Fibroblast of lung (primary cell): ENCODE measurements at regions not wholly inside any gene's neighbourhood (a gene's known extent, or its start where the extent isn't known, plus 50 kb on each side); places are given as distances from the start of the nearest gene placed in this dataset.

ENCODE experiments used
- DNase-seq, 2 donors: peaks; one replicate each; pipeline versions ENCODE4 v3.0.0 to v3.0.0-alpha.2; 2010; ENCODE audit warnings: low read depth in 2 of 2
- H2AFZ ChIP-seq: 2 replicates; pipeline ENCODE4 v1.5.1; 2012; ENCODE audit warnings: low read length, control low read depth, inconsistent platforms
- H3K27ac ChIP-seq: 2 replicates; pipeline ENCODE4 v1.5.1; 2011; ENCODE audit warnings: low read length, control low read depth; ENCODE audit not compliant: insufficient read depth
- H3K27me3 ChIP-seq: 2 replicates; pipeline ENCODE4 v1.5.1; 2011; ENCODE audit warnings: mild to moderate bottlenecking, low read length; ENCODE audit not compliant: control insufficient read depth, insufficient read depth
- H3K36me3 ChIP-seq: 2 replicates; pipeline ENCODE4 v1.5.1; 2011; ENCODE audit warnings: low read length; ENCODE audit not compliant: control insufficient read depth, insufficient read depth
- H3K4me1 ChIP-seq: 2 replicates; pipeline ENCODE4 v1.5.1; 2011; ENCODE audit warnings: low read length; ENCODE audit not compliant: control insufficient read depth, insufficient read depth; ENCODE audit errors: extremely low read depth
- H3K4me2 ChIP-seq: 2 replicates; pipeline ENCODE4 v1.5.1; 2011; ENCODE audit warnings: low read length, control low read depth; ENCODE audit not compliant: insufficient read depth; ENCODE audit errors: extremely low read depth
- H3K4me3 ChIP-seq, 4 experiments: fragments of 200-600 bp in 1 of 4; sonication (generic) in 1 of 4; replicated peaks in 1 of 4; 2 replicates each; pipeline ENCODE4 v1.5.1; 2011 to 2016; ENCODE audit warnings: low read length in 4 of 4, low read depth in 3 of 4, mild to moderate bottlenecking in 3 of 4, control low read depth in 2 of 4, inconsistent platforms in 1 of 4, mixed read lengths in 1 of 4; ENCODE audit not compliant: insufficient read depth in 1 of 4; ENCODE audit errors: control extremely low read depth in 1 of 4
- H3K79me2 ChIP-seq: 2 replicates; pipeline ENCODE4 v1.5.1; 2012; ENCODE audit warnings: mild to moderate bottlenecking, low read length, inconsistent platforms; ENCODE audit not compliant: control insufficient read depth, insufficient read depth
- H3K9ac ChIP-seq: 2 replicates; pipeline ENCODE4 v1.5.1; 2011; ENCODE audit warnings: mild to moderate bottlenecking, low read length, control low read depth; ENCODE audit not compliant: insufficient read depth
- H3K9me3 ChIP-seq: 2 replicates; pipeline ENCODE4 v1.5.1; 2012; ENCODE audit warnings: low read depth, low read length; ENCODE audit not compliant: control insufficient read depth, insufficient read depth
- H4K20me1 ChIP-seq: 2 replicates; pipeline ENCODE4 v1.5.1; 2011; ENCODE audit warnings: low read length; ENCODE audit not compliant: control insufficient read depth, insufficient read depth; ENCODE audit errors: extremely low read depth
- EZH2 ChIP-seq: IDR thresholded peaks from 2 replicates; pipeline ENCODE4 v1.5.1; 2012; ENCODE audit warnings: low read length, control low read depth, mild to moderate bottlenecking; ENCODE audit errors: missing control alignments
- TF ChIP-seq, protein P1 (sequence below), 2 donors: IDR thresholded peaks in 1 of 2; conservative IDR thresholded peaks in 1 of 2; 1 replicate in 1 of 2; 2 replicates in 1 of 2; pipeline ENCODE4 v1.5.1; 2011 to 2012; ENCODE audit warnings: low read length in 2 of 2, control low read depth in 1 of 2, inconsistent platforms in 1 of 2, low read depth in 1 of 2, mild to moderate bottlenecking in 1 of 2

DNA sequence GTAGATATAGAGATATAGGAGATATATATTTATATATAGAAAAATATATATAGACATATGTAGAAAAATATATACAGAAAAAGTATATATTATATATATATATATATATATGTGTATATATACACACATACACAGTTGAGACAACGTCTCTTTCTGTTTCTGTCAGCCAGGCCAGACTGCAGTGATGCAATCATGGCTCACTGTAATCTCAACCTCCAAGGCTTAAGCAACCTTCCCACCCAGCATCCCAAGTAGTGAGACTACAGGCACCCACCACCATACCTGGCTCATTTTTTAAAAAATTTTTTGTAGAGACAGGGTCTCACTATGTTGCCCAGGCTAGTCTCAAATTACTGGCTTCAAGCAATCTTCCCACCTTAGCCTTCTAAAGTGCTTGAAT lies 426.3 kb downstream of the GPM6A start:
- H3K27ac ChIP-seq: no peak overlapping the region
- H3K36me3 ChIP-seq: no peaks in the 10 kb centered on the region
- H2AFZ ChIP-seq: no peak overlapping the region
- no peak overlapping the region for H3K4me3 ChIP-seq
- H3K79me2 ChIP-seq: no peaks in the 10 kb centered on the region
- no peak overlapping the region for H3K9ac ChIP-seq
- H4K20me1 ChIP-seq: no peaks in the 10 kb centered on the region
- no peak overlapping the region for H3K4me2 ChIP-seq
- H3K9me3 ChIP-seq: no peaks in the 10 kb centered on the region
- TF ChIP-seq EZH2: no peak
- TF ChIP-seq, protein P1, sequence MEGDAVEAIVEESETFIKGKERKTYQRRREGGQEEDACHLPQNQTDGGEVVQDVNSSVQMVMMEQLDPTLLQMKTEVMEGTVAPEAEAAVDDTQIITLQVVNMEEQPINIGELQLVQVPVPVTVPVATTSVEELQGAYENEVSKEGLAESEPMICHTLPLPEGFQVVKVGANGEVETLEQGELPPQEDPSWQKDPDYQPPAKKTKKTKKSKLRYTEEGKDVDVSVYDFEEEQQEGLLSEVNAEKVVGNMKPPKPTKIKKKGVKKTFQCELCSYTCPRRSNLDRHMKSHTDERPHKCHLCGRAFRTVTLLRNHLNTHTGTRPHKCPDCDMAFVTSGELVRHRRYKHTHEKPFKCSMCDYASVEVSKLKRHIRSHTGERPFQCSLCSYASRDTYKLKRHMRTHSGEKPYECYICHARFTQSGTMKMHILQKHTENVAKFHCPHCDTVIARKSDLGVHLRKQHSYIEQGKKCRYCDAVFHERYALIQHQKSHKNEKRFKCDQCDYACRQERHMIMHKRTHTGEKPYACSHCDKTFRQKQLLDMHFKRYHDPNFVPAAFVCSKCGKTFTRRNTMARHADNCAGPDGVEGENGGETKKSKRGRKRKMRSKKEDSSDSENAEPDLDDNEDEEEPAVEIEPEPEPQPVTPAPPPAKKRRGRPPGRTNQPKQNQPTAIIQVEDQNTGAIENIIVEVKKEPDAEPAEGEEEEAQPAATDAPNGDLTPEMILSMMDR (conservative IDR thresholded peaks at IDR 0.05 in 1 of 2, IDR thresholded peaks at IDR 0.05 in 1 of 2; ENCODE audit: low read depth in 1 of 2, low read length in 2 of 2): no peak
- H3K4me1 ChIP-seq: no peaks in the 10 kb centered on the region
- H3K27me3 ChIP-seq: no peaks in the 10 kb centered on the region
- peak in 1 of 2 donors; percentile 13 for DNase-seq

DNA sequence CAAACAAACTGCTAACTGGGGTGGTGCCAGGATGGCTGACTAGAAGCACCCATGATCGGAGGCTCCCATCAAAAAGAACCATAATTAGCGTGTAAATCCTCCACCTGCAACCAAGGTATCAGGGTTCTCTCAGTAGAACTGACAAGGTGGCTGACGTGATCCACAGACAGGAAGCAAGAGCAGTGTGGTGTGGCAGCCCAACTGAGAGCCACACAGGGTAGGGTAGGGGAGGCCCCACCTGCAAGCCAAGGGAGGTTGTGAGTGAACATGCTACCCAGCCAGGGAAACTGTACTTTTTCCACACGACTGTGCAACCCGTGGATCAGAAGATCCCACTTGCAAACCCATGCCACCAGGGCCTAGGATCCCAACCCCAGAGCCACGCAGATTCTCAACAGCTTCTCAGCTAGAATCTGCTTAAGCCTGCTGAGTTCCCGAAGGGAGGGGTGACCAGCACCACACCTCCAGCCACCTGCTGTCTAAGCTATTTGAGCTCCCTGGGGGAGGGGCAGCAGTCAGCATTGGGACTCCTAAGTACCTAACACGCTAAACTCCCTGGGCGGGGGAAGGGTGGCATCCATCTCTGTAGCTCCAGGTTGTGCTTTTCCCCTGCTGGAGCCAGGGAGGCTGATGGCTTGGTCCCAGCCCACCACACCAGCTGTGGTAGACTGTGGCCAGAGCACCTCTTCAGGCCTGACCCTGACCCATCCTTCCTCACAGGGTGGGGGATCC lies 425.1 kb downstream of the GPM6A start:
- Histone ChIP-seq H3K27ac (no peak overlapping the region), H3K9me3 (no peaks in the 10 kb centered on the region), H4K20me1 (no peaks in the 10 kb centered on the region), H3K9ac (no peak overlapping the region), H3K79me2 (no peaks in the 10 kb centered on the region), H3K36me3 (no peaks in the 10 kb centered on the region), H2AFZ (no peak overlapping the region), H3K4me2 (no peak overlapping the region), H3K27me3 (no peaks in the 10 kb centered on the region), H3K4me1 (no peaks in the 10 kb centered on the region), H3K4me3 (no peak overlapping the region)
- TF ChIP-seq, protein P1 (conservative IDR thresholded peaks at IDR 0.05 in 1 of 2, IDR thresholded peaks at IDR 0.05 in 1 of 2; ENCODE audit: low read depth in 1 of 2, low read length in 2 of 2): no peak
- TF ChIP-seq EZH2: no peak
- DNase-seq: no peak

DNA sequence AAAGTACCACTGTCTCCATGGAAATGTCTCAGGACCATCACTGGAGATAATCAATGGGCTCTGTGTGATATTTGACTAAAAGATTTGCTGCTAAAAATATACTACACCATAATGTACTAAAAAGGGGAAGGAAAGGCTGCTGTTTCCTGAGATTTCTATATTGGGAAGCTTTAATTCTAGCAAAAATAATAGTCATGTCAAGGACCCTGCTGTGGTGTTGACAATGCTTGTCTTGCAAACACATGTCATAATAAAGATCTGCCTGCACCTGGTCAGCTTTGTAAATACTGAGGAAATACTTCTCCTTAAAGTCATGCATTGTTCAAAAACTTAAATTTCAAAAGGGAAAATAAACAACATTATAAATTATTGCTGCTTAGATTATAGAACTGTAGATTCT lies 417.9 kb downstream of the GPM6A start:
- Histone ChIP-seq H3K27me3 (no peaks in the 10 kb centered on the region), H3K4me1 (no peaks in the 10 kb centered on the region), H3K4me3 (no peak overlapping the region), H3K79me2 (no peaks in the 10 kb centered on the region), H3K4me2 (no peak overlapping the region), H4K20me1 (no peaks in the 10 kb centered on the region), H3K27ac (no peak overlapping the region), H3K36me3 (no peaks in the 10 kb centered on the region), H2AFZ (no peak overlapping the region), H3K9me3 (no peaks in the 10 kb centered on the region), H3K9ac (no peak overlapping the region)
- TF ChIP-seq EZH2: no peak
- TF ChIP-seq, protein P1 (conservative IDR thresholded peaks at IDR 0.05 in 1 of 2, IDR thresholded peaks at IDR 0.05 in 1 of 2; ENCODE audit: low read depth in 1 of 2, low read length in 2 of 2): no peak
- no peak for DNase-seq
